ENCODE measurements at regions not wholly inside any gene's neighbourhood (a gene's known extent, or its start where the extent isn't known, plus 50 kb on each side); places are given as distances from the start of the nearest gene placed in this dataset.

GRCh38 chr13:83499286-83499685, 383.0 kb downstream of the SLITRK1 start:
- Mint-ChIP-seq H3K27ac (ENCODE audit: low read depth, unreplicated experiment) (no peak overlapping the region), H3K9me3 (ENCODE audit: unreplicated experiment) (no peaks in the 10 kb centered on the region), H3K4me1 (ENCODE audit: insufficient read depth, unreplicated experiment) (peaks cover 22% of the 10 kb centered on the region), H3K36me3 (ENCODE audit: insufficient read depth, unreplicated experiment) (no peaks in the 10 kb centered on the region), H3K4me3 (ENCODE audit: unreplicated experiment) (no peak overlapping the region), H3K27me3 (ENCODE audit: insufficient read depth, unreplicated experiment) (no peaks in the 10 kb centered on the region)
- BruUV-seq (replicated peaks) = no TSS peak
- intact Hi-C loops (cut with micrococcal nuclease) = no loop called here
- no peak for TF ChIP-seq CTCF (IDR thresholded peaks at IDR 0.05; ENCODE audit: unreplicated experiment)
- no peak for DNase-seq (ENCODE audit: unreplicated experiment)
- POLR2A ChIA-PET = interaction anchor here (0.5 kb wide), 1 partner anchor 63 kb away, joined by 3 read pairs; no protein-coding TSS in a partner anchor
- CTCF ChIA-PET = no interaction called here

- Mint-ChIP-seq H3K27ac (ENCODE audit: low read depth, unreplicated experiment) (no peak overlapping the region), H3K9me3 (ENCODE audit: unreplicated experiment) (no peaks in the 10 kb centered on the region), H3K4me1 (ENCODE audit: insufficient read depth, unreplicated experiment) (peaks cover 18% of the 10 kb centered on the region), H3K27me3 (ENCODE audit: insufficient read depth, unreplicated experiment) (no peaks in the 10 kb centered on the region), H3K36me3 (ENCODE audit: insufficient read depth, unreplicated experiment) (no peaks in the 10 kb centered on the region), H3K4me3 (ENCODE audit: unreplicated experiment) (no peak overlapping the region)
- no TSS peak for BruUV-seq (replicated peaks)
- POLR2A ChIA-PET = interaction anchor here (0.5 kb wide), 1 partner anchor 64 kb away, joined by 3 read pairs; no protein-coding TSS in a partner anchor
- intact Hi-C loops (cut with micrococcal nuclease) = no loop called here
- CTCF ChIA-PET = no interaction called here
- TF ChIP-seq CTCF (IDR thresholded peaks at IDR 0.05; ENCODE audit: unreplicated experiment) = no peak
- peak; percentile 70 for DNase-seq (ENCODE audit: unreplicated experiment)
These were observed 383.6 kb downstream of the SLITRK1 start for GRCh38 chr13:83498481-83499190.

- CTCF ChIA-PET = no interaction called here
- H3K27ac Mint-ChIP-seq (ENCODE audit: low read depth, unreplicated experiment) = no peak overlapping the region
- no TSS peak for BruUV-seq (replicated peaks)
- H3K36me3 Mint-ChIP-seq (ENCODE audit: insufficient read depth, unreplicated experiment) = no peaks in the 10 kb centered on the region
- no peaks in the 10 kb centered on the region for H3K9me3 Mint-ChIP-seq (ENCODE audit: unreplicated experiment)
- H3K27me3 Mint-ChIP-seq (ENCODE audit: insufficient read depth, unreplicated experiment) = no peaks in the 10 kb centered on the region
- H3K4me1 Mint-ChIP-seq (ENCODE audit: insufficient read depth, unreplicated experiment) = peaks cover 12% of the 10 kb centered on the region
- no peak for DNase-seq (ENCODE audit: unreplicated experiment)
- POLR2A ChIA-PET = no interaction called here
- TF ChIP-seq CTCF (IDR thresholded peaks at IDR 0.05; ENCODE audit: unreplicated experiment) = no peak
- intact Hi-C loops (cut with micrococcal nuclease) = no loop called here
- H3K4me3 Mint-ChIP-seq (ENCODE audit: unreplicated experiment) = no peak overlapping the region
These were observed 384.2 kb downstream of the SLITRK1 start for GRCh38 chr13:83498045-83498444.

GRCh38 chr13:83496501-83496900, 385.8 kb downstream of the SLITRK1 start:
- CTCF ChIA-PET = no interaction called here
- no peaks in the 10 kb centered on the region for H3K36me3 Mint-ChIP-seq (ENCODE audit: insufficient read depth, unreplicated experiment)
- no peaks in the 10 kb centered on the region for H3K9me3 Mint-ChIP-seq (ENCODE audit: unreplicated experiment)
- H3K4me1 Mint-ChIP-seq (ENCODE audit: insufficient read depth, unreplicated experiment) = peaks cover 11% of the 10 kb centered on the region
- POLR2A ChIA-PET = no interaction called here
- no TSS peak for BruUV-seq (replicated peaks)
- no peak for DNase-seq (ENCODE audit: unreplicated experiment)
- intact Hi-C loops (cut with micrococcal nuclease) = no loop called here
- H3K27me3 Mint-ChIP-seq (ENCODE audit: insufficient read depth, unreplicated experiment) = no peaks in the 10 kb centered on the region
- TF ChIP-seq CTCF (IDR thresholded peaks at IDR 0.05; ENCODE audit: unreplicated experiment) = no peak
- H3K4me3 Mint-ChIP-seq (ENCODE audit: unreplicated experiment) = no peak overlapping the region
- no peak overlapping the region for H3K27ac Mint-ChIP-seq (ENCODE audit: low read depth, unreplicated experiment)
